CD4-positive, alpha-beta T cell (primary cell): ENCODE measurements at regions not wholly inside any gene's neighbourhood (a gene's known extent, or its start where the extent isn't known, plus 50 kb on each side); places are given as distances from the start of the nearest gene placed in this dataset.

Source experiments
- ATAC-seq: fragments of 200-7000 bp; cut with Tn5 transposase; one replicate; pipeline ENCODE4 v1.10.0; 2022; ENCODE audit warnings: mild to moderate bottlenecking; ENCODE audit not compliant: poor library complexity
- CTCF ChIA-PET: fragments of 350-600 bp; sonication (Branson Sonifier 250); formaldehyde crosslinking; loops from one replicate; lab custom pipeline; 2021; ENCODE audit warnings: antibody characterized with exemption, inconsistent platforms; lab: Charles Lee
- POLR2A ChIA-PET: fragments of 350-600 bp; sonication (Branson Sonifier 250); formaldehyde crosslinking; loops from one replicate; lab custom pipeline; 2021; ENCODE audit warnings: antibody characterized with exemption, inconsistent platforms; lab: Charles Lee
- DNase-seq, 14 experiments: peaks; one replicate each; pipeline ENCODE4 v3.0.0-alpha.2; 2013 to 2020; ENCODE audit warnings: mixed read lengths in 2 of 14
- H3K27ac ChIP-seq, 2 donors: one replicate each; pipeline versions ENCODE4 v1.5.1 to v1.7.0; 2013; ENCODE audit warnings: low read length in 2 of 2, low read depth in 1 of 2, mild to moderate bottlenecking in 1 of 2
- H3K27me3 ChIP-seq, 2 experiments: 1 replicate in 1 of 2; 2 replicates in 1 of 2; pipeline versions ENCODE4 v1.6.1 to v1.7.0; 2013; ENCODE audit warnings: low read length in 2 of 2, control low read depth in 1 of 2, mild to moderate bottlenecking in 1 of 2, moderate library complexity in 1 of 2; ENCODE audit not compliant: insufficient read depth in 2 of 2, control insufficient read depth in 1 of 2
- H3K36me3 ChIP-seq: one replicate; pipeline ENCODE4 v1.6.1; 2013; ENCODE audit warnings: low read length, control low read depth; ENCODE audit not compliant: insufficient read depth
- H3K4me1 ChIP-seq: one replicate; pipeline ENCODE4 v1.6.1; 2013; ENCODE audit warnings: low read length, control low read depth; ENCODE audit not compliant: insufficient read depth
- H3K4me3 ChIP-seq: one replicate; pipeline ENCODE4 v1.5.1; 2013; ENCODE audit warnings: mild to moderate bottlenecking, low read length, moderate library complexity
- H3K9me3 ChIP-seq, 2 experiments: 1 replicate in 1 of 2; 2 replicates in 1 of 2; pipeline versions ENCODE4 v1.6.1 to v1.7.0; 2013; ENCODE audit warnings: low read length in 2 of 2, mild to moderate bottlenecking in 2 of 2, control low read depth in 1 of 2, moderate library complexity in 1 of 2; ENCODE audit not compliant: control insufficient read depth in 1 of 2, insufficient read depth in 1 of 2
- H3K27ac Mint-ChIP-seq: one replicate; pipeline ENCODE4 v1.8.0; 2020; ENCODE audit warnings: mixed read lengths
- H3K27me3 Mint-ChIP-seq: one replicate; pipeline ENCODE4 v1.8.0; 2021; ENCODE audit warnings: mixed read lengths
- H3K36me3 Mint-ChIP-seq: one replicate; pipeline ENCODE4 v1.8.0; 2021; ENCODE audit warnings: low read depth, mixed read lengths
- H3K4me1 Mint-ChIP-seq: one replicate; pipeline ENCODE4 v1.8.0; 2021; ENCODE audit warnings: low read depth, mixed read lengths
- H3K4me3 Mint-ChIP-seq: one replicate; pipeline ENCODE4 v1.8.0; 2020; ENCODE audit warnings: mild to moderate bottlenecking, mixed read lengths
- H3K9me3 Mint-ChIP-seq: one replicate; pipeline ENCODE4 v1.8.0; 2020; ENCODE audit warnings: mixed read lengths
- CTCF ChIP-seq: fragments of 200-600 bp; IDR thresholded peaks from one replicate; pipeline ENCODE4 v1.8.0; 2022; ENCODE audit warnings: antibody characterized with exemption, mild to moderate bottlenecking
- intact Hi-C, 2 experiments: fragments of 100-400 bp; cut with DNase I in 1 of 2; cut with micrococcal nuclease in 1 of 2; formaldehyde crosslinking; loops; one replicate each; pipeline versions ENCODE4 v1.15.1 to v1.9.0; 2023 to 2025; cut with DNase I, micrococcal nuclease

DNA sequence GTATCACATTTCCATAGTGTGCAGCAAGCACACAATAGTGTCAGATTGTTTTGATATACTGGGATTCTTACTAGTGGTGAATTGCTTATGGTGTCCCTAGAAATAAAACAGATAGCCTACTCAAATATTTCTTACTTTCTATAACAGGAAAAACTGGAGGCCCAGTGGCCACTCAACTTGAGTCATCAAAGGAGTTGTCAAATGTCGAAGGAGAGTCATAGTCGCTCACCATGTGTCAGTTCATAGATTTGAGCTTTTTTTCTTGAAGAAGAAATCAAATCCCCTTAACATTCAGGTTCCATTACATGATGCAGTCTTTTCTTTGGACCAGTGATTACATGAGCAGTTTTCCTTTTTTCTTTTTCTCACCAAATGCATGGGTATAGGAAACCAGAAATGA lies 1271.0 kb downstream of the RAPGEF2 start:
- H3K4me3 Mint-ChIP-seq: no peak overlapping the region
- peaks cover 3% of the 10 kb centered on the region for H3K9me3 Mint-ChIP-seq
- Histone ChIP-seq H3K4me1 (no peaks in the 10 kb centered on the region), H3K27me3 (no peaks in the 10 kb centered on the region), H3K36me3 (no peaks in the 10 kb centered on the region), H3K9me3 (peaks cover 0 to 4% of the 10 kb centered on the region in 2 experiments), H3K27ac (no peak overlapping the region), H3K4me3 (no peak overlapping the region)
- no peaks in the 10 kb centered on the region for H3K4me1 Mint-ChIP-seq
- no peak overlapping the region for H3K27ac Mint-ChIP-seq
- TF ChIP-seq CTCF: no peak
- CTCF ChIA-PET: no interaction called here
- no peaks in the 10 kb centered on the region for H3K27me3 Mint-ChIP-seq
- intact Hi-C loops: no loop called here
- POLR2A ChIA-PET: no interaction called here
- no peak for ATAC-seq
- no peaks in the 10 kb centered on the region for H3K36me3 Mint-ChIP-seq
- no peak for DNase-seq

DNA sequence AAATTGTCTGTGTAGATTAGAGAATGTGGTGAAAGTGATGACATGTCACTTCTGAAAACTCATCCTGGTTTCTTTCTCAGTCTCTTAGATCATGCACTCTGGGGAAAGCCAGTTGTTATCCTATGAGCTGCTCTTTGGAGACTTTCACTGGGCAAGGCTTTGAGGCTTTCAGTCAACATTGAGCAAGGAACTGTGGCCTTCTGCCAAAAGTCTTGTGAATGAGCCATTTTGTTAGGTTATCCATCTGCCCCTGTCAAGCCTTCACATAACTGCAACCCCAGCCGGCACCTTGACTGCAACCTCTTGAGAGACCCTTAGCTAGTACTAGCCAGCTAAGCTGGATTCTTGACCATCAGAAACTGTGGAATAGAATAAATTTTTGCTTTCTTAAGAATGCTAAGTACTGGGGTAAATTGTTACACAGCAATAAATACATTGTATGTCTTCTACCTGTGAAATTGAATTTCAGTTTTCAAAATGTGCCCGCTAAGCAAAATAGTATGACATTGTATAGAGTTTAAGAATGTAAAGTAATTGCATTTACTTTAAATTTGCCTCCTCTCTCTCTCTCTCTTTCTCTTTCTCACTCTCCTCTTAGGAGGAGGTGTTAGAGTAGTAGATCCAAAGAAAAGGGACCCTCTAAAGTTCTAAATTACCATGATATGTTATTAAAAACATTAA lies 1273.0 kb downstream of the RAPGEF2 start:
- intact Hi-C loops: no loop called here
- TF ChIP-seq CTCF: no peak

GRCh38 chr4:160386846-160387245 lies 1284.0 kb downstream of the RAPGEF2 start:
- Mint-ChIP-seq H3K27me3 (no peaks in the 10 kb centered on the region), H3K4me3 (no peak overlapping the region), H3K9me3 (peaks cover 18% of the 10 kb centered on the region), H3K36me3 (no peaks in the 10 kb centered on the region), H3K27ac (no peak overlapping the region), H3K4me1 (no peaks in the 10 kb centered on the region)
- H3K27ac ChIP-seq: no peak overlapping the region
- TF ChIP-seq CTCF: no peak
- ChIA-PET CTCF (no interaction called here), POLR2A (interaction anchor here (0.6 kb wide), 1 partner anchor 893 kb away, joined by 3 read pairs; no protein-coding TSS in a partner anchor)
- no peaks in the 10 kb centered on the region for H3K27me3 ChIP-seq
- intact Hi-C loops: no loop called here
- ATAC-seq: no peak
- DNase-seq: no peak
- H3K4me3 ChIP-seq: no peak overlapping the region
- no peaks in the 10 kb centered on the region for H3K4me1 ChIP-seq
- H3K36me3 ChIP-seq: no peaks in the 10 kb centered on the region
- peaks cover 0 to 15% of the 10 kb centered on the region in 2 experiments for H3K9me3 ChIP-seq

More for the DNA sequence above, 1273.0 kb downstream of the RAPGEF2 start:
- H3K36me3 ChIP-seq: no peaks in the 10 kb centered on the region
- Mint-ChIP-seq H3K4me3 (no peak overlapping the region), H3K9me3 (no peaks in the 10 kb centered on the region), H3K27ac (no peak overlapping the region), H3K4me1 (no peaks in the 10 kb centered on the region), H3K27me3 (no peaks in the 10 kb centered on the region), H3K36me3 (no peaks in the 10 kb centered on the region)
- no peaks in the 10 kb centered on the region for H3K27me3 ChIP-seq
- no peaks in the 10 kb centered on the region for H3K4me1 ChIP-seq
- no peak overlapping the region for H3K4me3 ChIP-seq
- no peak overlapping the region for H3K27ac ChIP-seq
- ChIA-PET POLR2A (no interaction called here), CTCF (no interaction called here)
- no peak for ATAC-seq
- peaks cover 0 to 5% of the 10 kb centered on the region in 2 experiments for H3K9me3 ChIP-seq
- no peak for DNase-seq
